ENCODE measurements at regions not wholly inside any gene's neighbourhood (a gene's known extent, or its start where the extent isn't known, plus 50 kb on each side); places are given as distances from the start of the nearest gene placed in this dataset.

DNA sequence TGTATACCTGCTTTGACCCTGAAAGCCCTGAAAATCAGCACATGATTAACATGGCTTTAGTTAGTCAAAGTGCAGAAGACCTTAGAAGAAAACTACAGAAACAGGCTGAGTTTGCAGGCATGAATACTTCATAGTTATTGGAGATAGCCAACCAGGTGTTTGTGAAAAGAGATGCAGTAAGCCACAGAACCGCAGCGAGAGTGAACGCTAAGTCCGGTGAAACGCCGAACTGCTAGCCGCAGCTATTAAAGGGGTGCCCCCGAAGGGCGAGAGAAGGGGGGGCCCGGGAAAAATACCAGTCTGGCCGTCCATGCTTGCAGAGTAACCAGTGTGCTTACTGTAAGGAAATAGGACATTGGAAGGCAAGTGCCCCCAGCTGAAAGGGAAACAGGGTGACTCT, 784.0 kb upstream of the TMEM132C start:
- Mint-ChIP-seq H3K9me3 (peaks cover 3% of the 10 kb centered on the region), H3K36me3 (ENCODE audit: low read depth) (no peaks in the 10 kb centered on the region), H3K27me3 (no peaks in the 10 kb centered on the region), H3K4me3 (no peak overlapping the region), H3K27ac (no peak overlapping the region), H3K4me1 (no peaks in the 10 kb centered on the region)
- TF ChIP-seq, protein P1, sequence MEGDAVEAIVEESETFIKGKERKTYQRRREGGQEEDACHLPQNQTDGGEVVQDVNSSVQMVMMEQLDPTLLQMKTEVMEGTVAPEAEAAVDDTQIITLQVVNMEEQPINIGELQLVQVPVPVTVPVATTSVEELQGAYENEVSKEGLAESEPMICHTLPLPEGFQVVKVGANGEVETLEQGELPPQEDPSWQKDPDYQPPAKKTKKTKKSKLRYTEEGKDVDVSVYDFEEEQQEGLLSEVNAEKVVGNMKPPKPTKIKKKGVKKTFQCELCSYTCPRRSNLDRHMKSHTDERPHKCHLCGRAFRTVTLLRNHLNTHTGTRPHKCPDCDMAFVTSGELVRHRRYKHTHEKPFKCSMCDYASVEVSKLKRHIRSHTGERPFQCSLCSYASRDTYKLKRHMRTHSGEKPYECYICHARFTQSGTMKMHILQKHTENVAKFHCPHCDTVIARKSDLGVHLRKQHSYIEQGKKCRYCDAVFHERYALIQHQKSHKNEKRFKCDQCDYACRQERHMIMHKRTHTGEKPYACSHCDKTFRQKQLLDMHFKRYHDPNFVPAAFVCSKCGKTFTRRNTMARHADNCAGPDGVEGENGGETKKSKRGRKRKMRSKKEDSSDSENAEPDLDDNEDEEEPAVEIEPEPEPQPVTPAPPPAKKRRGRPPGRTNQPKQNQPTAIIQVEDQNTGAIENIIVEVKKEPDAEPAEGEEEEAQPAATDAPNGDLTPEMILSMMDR (IDR thresholded peaks at IDR 0.05): no peak
- POLR2A ChIA-PET: no interaction called here
- ATAC-seq (ENCODE audit: low read depth) (no peak), DNase-seq (no peak)
- intact Hi-C loops (cut with micrococcal nuclease): no loop called here
- CTCF ChIA-PET: no interaction called here

DNA sequence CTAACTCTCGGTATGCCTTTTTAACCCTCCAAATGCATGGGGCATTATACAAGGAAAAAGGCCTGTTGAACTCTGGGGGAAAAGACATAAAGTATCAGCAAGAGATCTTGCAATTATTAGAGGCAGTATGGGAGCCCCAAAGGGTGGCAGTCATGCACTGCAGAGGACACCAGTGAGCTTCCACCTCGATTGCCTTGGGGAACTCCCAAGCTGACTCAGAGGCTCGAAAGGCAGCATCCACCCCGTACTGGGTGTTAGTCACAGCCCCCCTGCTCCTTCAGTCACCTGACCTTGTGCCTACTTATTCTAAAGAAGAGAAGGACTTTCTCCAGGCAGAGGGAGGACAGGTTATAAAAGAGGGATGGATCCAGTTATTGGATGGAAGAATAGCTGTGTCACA, 781.4 kb upstream of the TMEM132C start:
- TF ChIP-seq, protein P1 (IDR thresholded peaks at IDR 0.05): no peak
- H3K27ac Mint-ChIP-seq: no peak overlapping the region
- no peaks in the 10 kb centered on the region for H3K36me3 Mint-ChIP-seq (ENCODE audit: low read depth)
- DNase-seq (no peak), ATAC-seq (ENCODE audit: low read depth) (no peak)
- intact Hi-C loops (cut with micrococcal nuclease): no loop called here
- no peaks in the 10 kb centered on the region for H3K27me3 Mint-ChIP-seq
- no peak overlapping the region for H3K4me3 Mint-ChIP-seq
- no peaks in the 10 kb centered on the region for H3K4me1 Mint-ChIP-seq
- ChIA-PET POLR2A (no interaction called here), CTCF (no interaction called here)
- peaks cover 3% of the 10 kb centered on the region for H3K9me3 Mint-ChIP-seq

DNA sequence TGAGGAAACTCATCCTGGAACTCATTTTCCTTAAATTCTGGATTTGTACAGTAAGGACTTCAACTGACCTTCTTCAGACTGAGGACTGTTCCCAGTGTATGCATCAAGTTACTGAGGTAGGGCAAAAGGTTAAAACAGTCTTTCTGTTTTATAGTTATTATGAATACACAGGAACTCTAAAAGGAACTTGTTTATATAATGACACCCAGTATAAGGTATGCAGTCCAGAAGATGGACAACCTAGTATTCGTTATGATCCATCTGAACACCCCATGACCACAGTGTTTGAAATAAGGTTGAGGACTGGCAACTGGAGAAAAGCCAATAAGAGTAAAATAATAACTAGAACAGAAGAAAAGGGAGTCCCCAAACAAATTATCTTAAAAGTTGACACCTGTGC, 779.9 kb upstream of the TMEM132C start:
- no peak for ATAC-seq (ENCODE audit: low read depth)
- no peak for DNase-seq
- intact Hi-C loops (cut with micrococcal nuclease): no loop called here
- Mint-ChIP-seq H3K36me3 (ENCODE audit: low read depth) (no peaks in the 10 kb centered on the region), H3K27me3 (no peaks in the 10 kb centered on the region), H3K4me1 (no peaks in the 10 kb centered on the region), H3K27ac (no peak overlapping the region), H3K9me3 (peaks cover 3% of the 10 kb centered on the region), H3K4me3 (no peak overlapping the region)
- ChIA-PET POLR2A (no interaction called here), CTCF (no interaction called here)
- TF ChIP-seq, protein P1 (IDR thresholded peaks at IDR 0.05): no peak

DNA sequence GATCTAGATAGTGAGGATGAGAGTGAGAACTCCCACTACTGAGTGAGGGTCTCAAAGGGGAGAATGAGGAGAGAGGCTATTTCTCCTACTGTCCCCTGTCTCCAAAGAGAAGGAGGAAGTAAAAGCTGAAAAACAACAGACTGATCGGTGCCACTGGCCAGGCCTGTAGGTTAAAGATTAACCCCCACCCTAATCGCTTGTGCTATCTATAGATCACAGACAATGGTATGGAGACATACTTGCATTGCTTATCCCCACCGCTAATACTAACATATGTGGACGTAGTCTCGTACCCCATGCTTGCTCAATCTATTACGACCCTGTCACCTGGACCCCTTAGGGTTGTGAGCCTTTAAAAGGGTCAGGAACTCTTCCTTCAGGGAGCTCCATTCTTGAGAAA, 777.9 kb upstream of the TMEM132C start:
- H3K4me3 Mint-ChIP-seq: no peak overlapping the region
- no peak for DNase-seq
- no peak overlapping the region for H3K27ac Mint-ChIP-seq
- intact Hi-C loops (cut with micrococcal nuclease): no loop called here
- TF ChIP-seq, protein P1 (IDR thresholded peaks at IDR 0.05): no peak
- H3K9me3 Mint-ChIP-seq: no peaks in the 10 kb centered on the region
- H3K4me1 Mint-ChIP-seq: no peaks in the 10 kb centered on the region
- ATAC-seq (ENCODE audit: low read depth): no peak
- H3K36me3 Mint-ChIP-seq (ENCODE audit: low read depth): no peaks in the 10 kb centered on the region
- no peaks in the 10 kb centered on the region for H3K27me3 Mint-ChIP-seq
- ChIA-PET CTCF (no interaction called here), POLR2A (no interaction called here)

DNA sequence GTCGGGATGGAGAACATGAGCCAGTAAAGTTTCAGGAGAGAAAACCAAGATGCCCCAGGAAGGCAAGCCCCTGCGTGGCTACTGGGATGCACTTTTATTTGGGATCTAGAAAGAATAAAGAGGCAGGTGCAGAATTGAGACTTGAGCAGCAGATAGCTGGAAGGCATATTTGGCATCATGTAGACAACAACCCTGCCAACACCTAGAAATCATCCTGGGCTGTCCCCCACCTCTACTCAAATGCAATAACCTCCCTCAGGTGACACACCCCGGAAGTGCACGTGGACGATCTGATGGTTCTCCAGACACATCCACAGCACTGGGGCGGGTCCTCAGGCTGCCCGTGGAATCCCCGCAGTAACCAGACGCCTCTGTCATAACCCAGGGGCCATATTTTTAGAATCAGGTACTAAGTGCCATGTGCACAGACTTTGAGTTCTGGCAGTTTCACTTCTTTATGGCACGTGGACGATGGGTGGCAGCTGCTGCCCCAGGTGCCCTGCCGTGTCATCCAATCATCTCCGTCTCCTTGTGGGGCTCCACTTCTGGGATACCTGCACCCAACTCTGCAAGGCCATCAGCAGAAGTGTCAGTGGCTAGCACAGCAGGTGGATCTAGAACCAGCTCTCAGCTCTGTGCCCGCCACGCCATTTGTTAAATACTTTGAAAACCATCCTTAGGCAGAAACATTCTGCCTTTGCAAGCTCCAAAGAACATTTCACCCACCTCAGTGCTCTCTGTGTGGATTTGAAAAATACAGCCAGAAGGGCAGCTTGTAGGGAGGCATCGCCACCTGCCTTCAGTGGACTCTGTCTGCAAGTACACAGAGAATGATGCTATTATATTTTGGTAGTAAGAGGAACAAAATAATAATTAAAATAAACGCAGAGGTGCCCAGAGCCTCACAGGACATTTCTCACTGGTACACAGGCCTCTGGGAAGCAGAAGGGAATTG, 771.7 kb upstream of the TMEM132C start:
- Mint-ChIP-seq H3K4me3 (no peak overlapping the region), H3K4me1 (no peaks in the 10 kb centered on the region), H3K27ac (no peak overlapping the region), H3K9me3 (no peaks in the 10 kb centered on the region), H3K36me3 (ENCODE audit: low read depth) (no peaks in the 10 kb centered on the region), H3K27me3 (no peaks in the 10 kb centered on the region)
- intact Hi-C loops (cut with micrococcal nuclease): no loop called here
- TF ChIP-seq, protein P1 (IDR thresholded peaks at IDR 0.05): no peak
- CTCF ChIA-PET: no interaction called here
- POLR2A ChIA-PET: no interaction called here
- no peak for DNase-seq
- no peak for ATAC-seq (ENCODE audit: low read depth)

Data from activated B cell treated with CpG ODN at 0.5 μM for 24 hours (primary cell).